Left ventricle myocardium superior (tissue), 1 donor: ENCODE measurements at regions not wholly inside any gene's neighbourhood (a gene's known extent, or its start where the extent isn't known, plus 50 kb on each side); places are given as distances from the start of the nearest gene placed in this dataset.
A peak's percentile ranks its signal among the peaks of the same experiment; 100 is the strongest.

Experiments used
- ATAC-seq: fragments of 200-7000 bp; cut with Tn5 transposase; one replicate; pipeline ENCODE4 v1.9.1; 2020; ENCODE audit warnings: mild to moderate bottlenecking, moderate library complexity
- DNase-seq: peaks from one replicate; pipeline ENCODE4 v3.0.0-alpha.2; 2020
- intact Hi-C: fragments of 100-400 bp; cut with micrococcal nuclease; formaldehyde crosslinking; loops from one replicate; pipeline ENCODE4 v1.11.0; 2022
- donor health status: DM: no; HTN: yes; CAD: no; lungs with severe emphysema.

DNA sequence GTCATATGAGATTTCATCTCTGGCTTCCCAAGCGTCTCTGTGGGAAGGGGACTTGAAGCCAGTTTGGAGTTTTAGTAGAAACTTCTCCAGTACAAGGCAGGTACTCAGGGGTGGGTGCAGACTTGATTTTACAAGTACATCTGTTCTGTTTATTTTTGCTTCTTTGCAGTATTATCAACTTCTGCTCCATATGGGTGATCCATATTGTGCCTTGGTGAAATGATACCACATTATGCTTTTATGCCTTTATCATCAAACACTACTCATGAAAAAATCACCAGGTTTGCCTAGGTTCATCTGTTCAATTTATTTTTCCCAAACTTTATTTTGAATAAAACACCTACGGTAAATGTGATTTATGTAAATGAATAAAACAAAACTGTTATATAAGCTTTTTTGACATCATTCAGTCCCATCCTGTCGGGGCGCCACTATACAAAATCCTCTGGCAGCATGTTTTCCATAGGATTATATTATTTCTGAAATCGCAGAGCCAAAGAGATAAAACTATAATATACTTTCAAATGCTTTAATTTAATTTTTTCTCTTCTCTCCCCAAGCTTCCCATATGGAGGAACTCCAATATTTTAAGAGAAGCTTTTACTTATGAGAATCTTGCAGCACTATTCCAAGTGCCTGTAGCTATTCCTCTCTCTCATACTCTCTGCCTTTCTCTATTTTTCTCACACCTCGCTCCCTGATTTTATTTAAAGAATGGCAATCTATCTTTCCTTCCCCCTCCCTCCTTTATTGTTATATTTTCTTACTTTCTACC lies 490.9 kb downstream of the RNF144A start:
- ATAC-seq (no peak), DNase-seq (no peak)
- intact Hi-C loops, result no loop called here

DNA sequence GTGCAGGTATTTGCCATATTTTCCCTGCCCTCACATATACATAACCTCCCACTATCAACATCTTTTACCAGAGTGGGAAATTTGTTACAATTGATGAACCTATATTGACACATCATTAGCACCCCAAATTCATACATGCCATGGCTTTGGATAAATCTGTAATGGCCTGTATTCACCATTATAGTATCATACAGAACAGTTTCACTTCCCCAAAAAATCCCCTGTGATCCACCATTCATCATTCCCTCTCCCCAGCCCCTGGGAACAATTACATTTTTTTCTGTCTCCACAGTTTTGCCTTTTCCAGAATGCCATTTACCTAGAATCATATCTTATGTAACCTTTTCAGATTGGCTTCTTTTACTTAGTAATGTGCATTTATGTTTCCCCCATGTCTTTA lies 494.5 kb downstream of the RNF144A start:
- no peak for ATAC-seq
- DNase-seq, result no peak
- intact Hi-C loops, result no loop called here

DNA sequence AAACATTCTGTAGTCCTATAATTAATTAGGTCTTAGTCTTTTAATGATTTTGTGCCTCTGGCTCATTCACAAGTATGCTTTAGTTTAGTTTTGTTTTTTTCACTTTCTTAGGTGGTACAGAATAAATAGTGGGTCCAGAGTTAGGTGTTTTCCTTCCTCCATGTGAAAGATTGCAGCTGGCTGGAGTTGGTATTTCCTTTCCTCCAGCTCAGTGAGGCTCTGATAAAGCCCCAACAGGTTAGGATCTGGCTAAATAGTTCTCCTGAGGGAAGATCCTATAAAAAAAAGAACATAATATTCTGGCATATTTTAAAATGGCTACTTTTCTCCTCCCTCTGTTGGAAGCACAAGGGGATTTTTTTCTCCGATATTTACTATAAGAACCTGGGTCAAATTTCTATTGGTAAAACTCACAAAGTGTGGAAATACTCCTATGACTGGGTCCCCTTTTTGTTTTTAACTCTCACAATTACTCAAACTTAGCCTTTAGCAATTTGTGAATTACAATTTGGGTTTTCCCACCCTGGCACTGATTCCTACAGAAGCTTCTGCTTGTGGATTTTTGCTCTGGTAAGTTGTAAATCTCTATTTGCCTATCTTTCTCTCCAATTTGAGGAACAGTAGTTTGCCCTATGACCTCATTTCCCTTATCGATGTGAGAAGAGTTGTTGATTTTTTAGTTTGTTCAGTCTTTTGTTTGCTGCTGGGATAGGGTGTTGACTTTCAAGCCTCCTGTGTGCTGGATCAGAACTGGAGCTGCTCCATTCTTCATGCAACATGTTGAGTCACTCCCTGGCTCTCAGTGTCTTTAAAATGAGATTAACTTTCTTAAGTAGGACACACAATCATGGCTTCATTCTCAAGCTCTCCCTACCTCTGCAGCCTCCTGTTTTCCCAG lies 500.9 kb downstream of the RNF144A start:
- intact Hi-C loops, result no loop called here
- no peak for DNase-seq

DNA sequence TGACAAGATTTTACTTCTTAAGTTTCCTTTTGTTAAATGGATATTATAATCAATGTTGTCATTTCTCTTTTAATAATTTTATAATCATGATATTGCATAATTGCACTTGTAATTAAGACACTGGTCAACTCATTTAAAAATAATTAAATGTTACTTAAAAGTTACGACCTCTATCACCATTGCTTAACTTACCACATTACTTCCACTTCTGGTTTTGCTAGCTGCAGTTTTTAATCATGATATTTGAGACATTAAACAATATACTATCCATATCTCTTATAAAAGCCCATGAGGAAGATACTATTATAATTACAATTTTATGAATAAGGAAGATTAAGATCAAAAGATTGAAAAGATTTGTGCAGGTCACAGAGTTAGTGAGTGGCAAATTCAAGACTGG lies 502.0 kb downstream of the RNF144A start:
- intact Hi-C loops, result no loop called here
- DNase-seq (no peak), ATAC-seq (no peak)

More for the DNA sequence above, 500.9 kb downstream of the RNF144A start:
- peak; percentile 85 for ATAC-seq

DNA sequence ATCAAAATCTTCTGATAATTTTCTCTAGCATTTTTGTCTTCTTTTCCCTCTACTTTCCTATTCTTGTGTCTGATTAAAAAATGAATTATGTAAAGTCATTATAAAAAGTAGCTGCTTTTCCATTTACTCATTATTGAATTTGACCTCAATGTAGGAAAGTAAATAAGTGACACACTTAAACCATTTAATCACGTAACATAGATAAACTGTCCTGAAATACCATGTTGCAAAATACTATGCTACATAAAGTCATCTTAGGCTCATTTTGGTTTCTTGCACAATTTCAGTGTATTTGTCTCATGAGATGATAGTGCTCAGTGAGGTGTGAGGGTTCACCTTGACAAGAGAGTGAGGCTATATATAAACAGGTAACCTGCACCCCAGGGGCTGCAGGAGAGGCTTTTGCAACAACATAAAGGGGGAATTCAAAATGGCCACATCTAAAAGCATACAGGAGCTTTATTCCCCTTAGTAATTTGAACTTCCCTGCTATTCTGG lies 502.7 kb downstream of the RNF144A start:
- intact Hi-C loops, result no loop called here
- ATAC-seq (no peak), DNase-seq (no peak)

DNA sequence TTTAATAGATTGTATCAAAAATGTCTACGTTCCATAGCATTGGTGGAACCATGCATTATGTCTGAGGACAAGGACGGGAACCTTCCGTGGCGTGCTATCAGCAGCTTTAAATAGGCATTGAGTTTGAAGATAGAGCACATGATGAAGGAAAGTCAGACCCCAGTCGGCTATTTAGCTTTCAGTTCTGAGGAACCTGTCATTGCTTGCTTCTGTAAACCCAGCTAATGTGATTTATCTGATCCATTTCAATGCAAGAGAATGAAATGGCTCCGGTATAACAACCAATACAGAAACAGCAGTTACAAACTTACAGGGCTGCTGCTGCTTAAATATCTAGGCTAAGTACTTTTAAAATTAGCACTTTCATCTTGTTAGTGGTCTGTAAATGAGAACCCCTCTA lies 503.3 kb downstream of the RNF144A start:
- ATAC-seq (no peak), DNase-seq (no peak)
- intact Hi-C loops, result no loop called here

DNA sequence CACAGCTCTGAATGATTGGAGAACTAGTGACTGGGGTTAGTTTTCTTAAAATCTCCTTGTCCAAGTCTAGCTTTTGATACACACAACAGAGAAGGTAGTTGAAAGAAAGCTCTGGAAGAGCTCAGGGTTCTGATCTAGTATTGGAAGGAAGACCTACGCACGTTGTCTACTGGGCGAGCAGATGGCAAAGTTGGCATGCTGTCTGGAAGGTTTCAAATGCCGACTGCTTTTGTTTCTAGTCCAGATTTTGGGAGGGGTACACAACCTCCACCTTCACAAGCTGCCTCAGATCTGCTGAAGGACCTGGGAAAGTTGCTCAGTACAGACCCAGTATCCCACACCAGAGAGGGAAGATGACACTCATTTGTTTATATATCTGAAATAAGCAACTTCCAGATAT lies 507.3 kb downstream of the RNF144A start:
- intact Hi-C loops, result no loop called here
- no peak for ATAC-seq
- DNase-seq, result no peak

DNA sequence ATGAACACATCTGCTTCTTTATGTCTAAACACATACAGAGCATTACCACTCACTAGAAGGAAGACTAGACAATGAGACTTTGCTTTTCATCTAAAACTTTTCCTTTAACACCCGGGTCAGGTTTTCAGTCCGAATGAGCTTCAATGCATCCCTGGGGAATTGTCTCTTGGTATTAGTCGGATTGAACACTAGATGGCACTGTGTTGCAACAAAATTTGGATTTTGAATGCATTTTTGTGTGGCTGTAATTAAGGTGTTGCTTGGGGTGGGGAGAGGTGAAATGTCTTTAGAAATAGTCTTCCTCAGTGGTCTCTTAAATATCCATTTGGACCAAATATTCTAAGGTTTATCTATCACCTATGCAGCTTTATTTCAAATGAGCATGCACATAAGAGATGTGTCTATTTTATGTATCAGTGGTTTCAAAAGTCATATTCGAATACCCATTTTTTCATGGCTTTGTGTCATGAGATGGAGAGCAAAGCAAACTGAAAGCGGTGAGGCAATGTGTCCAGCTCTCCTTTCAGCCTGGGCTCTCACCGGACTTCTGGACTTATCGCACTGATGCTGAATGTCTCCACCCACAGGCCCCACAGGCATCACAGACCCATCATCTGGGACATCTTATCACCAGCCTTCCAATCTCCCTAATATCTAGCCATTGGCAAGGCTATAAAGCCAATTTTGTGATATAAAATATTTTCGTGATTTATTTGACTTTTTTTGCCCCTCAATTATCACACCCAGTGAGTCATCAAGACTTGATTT lies 510.3 kb downstream of the RNF144A start:
- intact Hi-C loops, result loop anchor here (2.0 kb wide), 1 partner anchor 1259 kb away; no protein-coding TSS in a partner anchor
- peak; percentile 54 for ATAC-seq
- DNase-seq, result no peak

DNA sequence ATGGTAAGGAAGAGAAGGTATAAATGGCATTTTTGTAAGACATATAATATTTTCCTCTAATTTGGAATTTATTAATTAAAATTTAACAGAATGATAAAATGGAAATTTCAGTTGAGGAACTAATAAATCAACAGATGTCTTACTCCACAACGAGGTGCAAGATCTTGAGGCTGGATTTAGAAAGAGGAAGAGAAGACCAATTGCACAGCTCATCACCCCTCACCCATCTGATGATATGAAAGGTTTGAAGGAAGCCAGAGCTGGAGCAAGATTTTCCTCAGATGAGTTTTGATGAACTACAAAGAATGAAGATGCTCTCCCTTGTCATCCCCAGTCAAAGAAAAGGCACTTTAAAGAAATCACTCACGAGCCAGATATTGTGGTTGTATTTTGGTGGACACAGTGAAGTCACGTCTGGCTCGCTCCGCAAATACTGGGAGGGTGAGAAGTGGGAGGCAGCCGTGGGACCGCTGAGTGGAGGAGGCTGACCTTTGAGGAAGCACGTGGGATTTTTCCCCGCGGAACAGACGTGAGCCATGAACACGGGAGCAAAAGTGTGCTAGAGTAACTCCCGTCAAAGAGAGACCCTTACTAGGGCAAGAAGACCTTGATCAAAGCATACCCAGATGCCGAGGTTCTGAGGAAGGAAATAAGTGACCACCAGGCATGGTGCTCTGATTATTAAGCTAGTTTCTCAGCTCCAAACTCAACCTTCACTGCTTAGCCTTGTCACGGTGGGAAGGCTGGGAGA lies 511.4 kb downstream of the RNF144A start:
- no peak for DNase-seq
- intact Hi-C loops, result no loop called here
- ATAC-seq, result no peak

DNA sequence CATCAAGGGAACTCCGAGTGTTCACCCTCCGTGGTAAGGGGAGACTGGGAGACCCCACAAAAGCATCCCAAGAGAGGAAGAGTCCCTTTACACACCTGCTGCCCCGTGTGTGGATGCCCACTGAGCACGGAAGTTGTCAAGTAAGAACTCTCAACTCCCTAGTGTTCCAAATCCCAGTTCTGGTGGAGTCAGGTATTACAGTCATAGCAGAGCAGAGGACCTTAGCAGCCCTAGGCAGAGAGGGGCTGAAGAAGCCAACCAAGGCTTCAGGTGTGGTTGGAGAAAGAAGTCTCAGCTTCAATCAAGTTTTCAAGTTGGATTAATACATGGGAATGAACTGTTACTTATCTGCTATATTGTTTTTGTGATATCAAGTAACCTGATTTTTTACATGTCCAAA lies 512.5 kb downstream of the RNF144A start:
- intact Hi-C loops, result no loop called here
- DNase-seq, result no peak
- no peak for ATAC-seq

DNA sequence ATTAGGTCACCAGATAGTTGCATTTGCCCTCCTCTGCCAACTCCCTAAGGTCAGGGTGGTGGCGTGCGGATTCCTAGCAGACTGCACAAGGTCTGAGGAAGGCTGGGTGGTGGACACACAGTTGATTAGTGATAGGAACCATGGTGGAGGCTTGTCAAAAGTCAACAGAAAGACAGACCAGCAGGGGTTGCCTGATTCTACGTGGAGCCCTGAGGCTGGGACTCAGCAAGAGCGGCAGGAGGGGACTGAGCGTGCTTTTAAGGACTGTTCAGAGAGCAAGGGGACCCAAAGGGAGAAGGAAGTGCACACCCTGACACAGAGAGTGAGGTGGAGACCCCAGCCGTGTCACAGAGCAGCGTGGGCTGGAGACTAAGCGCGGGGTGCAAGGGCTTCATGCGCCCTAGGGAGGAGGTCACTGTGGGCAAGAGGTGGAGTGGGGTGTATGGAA lies 513.2 kb downstream of the RNF144A start:
- ATAC-seq (no peak), DNase-seq (no peak)
- intact Hi-C loops, result no loop called here

DNA sequence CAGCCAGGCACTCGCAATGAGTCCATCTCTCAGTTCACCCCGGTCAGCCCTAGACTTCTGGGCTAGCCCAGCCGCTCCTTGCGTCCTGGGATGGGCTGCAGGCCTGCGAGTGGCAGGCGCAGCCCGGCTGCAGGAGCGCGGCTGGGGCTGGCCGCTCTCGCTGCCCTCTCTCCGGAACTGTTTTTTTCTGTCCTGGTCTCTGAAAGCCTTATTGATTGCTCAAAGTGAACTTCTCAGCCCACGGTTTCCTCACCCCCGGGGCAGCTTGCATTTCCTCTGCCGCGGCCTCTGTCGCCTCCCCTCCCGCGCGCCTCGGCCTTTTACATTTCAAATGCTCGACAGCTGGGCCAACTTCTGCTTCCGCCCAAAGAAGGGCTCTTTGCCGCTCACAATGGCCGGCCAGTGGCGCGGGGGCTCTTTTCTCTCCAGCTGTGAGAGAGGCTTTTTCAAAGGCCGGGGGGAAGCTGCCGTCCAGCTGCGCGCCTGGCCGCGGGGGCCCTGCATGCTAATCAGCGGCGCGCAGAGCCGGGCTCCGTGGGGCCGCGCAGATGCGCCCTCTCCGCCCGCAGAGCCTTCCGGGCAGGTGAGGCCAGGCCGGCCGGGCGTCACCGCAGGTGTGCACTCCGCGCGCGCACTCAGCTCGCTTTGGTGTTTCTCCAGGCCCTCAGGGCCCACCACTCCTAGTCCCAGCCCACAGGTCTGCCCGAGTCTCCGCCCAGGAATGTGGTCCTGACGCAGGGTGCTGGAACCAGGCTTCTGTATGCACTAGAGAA lies 513.8 kb downstream of the RNF144A start:
- DNase-seq, result peak; percentile 68
- intact Hi-C loops, result no loop called here
- peak; percentile 65 for ATAC-seq

DNA sequence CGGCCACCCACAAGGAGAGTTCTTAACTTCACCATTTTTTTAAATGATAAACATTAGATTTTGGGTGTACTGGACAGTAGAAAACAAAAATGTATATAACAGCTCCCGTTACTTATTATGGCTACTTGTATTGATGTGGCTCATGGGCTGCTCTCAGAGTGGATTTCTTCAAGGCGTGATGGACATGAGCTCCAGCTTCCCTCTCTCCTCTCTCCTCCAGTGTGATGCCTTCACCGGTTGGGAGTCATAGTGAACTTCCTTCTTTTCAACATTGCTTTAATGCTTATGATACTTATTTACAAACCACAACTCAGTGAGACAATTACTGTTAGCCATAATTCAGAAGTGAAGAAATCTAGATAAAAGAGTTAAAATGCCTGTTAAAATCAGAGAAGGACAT lies 515.2 kb downstream of the RNF144A start:
- intact Hi-C loops, result no loop called here
- no peak for ATAC-seq

DNA sequence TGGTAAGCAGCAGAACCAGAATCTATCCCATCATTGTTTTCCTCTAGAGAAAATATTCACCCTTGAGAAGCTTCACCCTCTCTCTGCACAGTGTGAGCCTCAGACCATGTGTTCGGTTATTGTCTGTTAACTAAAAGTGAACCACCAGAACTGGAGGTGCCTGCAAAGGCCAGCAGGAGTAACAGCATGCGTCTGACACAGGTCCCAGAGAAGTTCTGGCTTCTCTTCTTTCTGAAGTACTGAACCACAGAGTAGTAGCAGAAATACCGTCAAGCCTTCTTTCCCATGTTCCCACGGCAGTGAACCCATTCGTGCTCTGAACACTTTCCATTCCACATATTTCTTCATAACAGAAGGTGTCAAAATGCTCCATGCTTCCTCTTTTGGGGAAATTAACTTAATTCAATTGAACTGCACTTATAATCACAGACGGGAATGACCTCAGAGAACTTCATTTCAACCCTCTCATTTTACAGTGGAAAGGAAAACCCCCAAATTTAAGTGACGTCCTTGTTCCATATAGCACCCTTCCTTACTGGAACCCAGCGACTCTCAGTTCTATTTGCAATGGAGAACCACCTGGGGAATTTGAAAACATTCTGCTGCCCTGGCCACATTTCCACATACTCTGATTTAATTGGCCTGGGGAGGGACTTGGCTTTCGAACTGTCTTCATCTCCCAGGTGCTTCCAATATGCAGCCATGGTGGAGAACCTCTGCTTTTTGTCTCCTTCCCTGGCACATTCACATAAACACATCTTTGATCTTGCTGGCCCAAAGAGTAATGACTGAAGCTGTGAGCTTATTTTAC lies 519.1 kb downstream of the RNF144A start:
- intact Hi-C loops, result no loop called here
- no peak for DNase-seq
- ATAC-seq, result no peak

More for the DNA sequence above, 515.2 kb downstream of the RNF144A start:
- DNase-seq, result no peak

DNA sequence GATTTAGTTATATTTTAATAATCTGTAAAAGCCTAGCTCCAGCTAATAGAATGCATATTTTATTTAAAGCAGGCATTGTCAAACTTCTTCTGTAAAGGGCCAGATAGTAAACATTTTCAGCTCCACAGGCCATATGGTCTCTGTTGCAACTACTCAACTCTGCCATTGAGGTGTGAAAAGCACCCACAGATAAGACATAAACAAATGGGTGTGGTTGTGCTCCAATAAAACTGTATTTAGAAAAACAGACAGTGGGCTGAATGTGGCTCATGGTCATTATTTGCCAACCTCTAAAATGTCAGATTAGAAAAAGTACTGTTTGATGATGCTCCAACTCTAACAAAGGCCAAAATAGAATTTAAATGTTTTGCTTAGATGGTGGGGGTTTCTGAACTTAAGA lies 519.9 kb downstream of the RNF144A start:
- DNase-seq (no peak), ATAC-seq (no peak)
- intact Hi-C loops, result no loop called here

DNA sequence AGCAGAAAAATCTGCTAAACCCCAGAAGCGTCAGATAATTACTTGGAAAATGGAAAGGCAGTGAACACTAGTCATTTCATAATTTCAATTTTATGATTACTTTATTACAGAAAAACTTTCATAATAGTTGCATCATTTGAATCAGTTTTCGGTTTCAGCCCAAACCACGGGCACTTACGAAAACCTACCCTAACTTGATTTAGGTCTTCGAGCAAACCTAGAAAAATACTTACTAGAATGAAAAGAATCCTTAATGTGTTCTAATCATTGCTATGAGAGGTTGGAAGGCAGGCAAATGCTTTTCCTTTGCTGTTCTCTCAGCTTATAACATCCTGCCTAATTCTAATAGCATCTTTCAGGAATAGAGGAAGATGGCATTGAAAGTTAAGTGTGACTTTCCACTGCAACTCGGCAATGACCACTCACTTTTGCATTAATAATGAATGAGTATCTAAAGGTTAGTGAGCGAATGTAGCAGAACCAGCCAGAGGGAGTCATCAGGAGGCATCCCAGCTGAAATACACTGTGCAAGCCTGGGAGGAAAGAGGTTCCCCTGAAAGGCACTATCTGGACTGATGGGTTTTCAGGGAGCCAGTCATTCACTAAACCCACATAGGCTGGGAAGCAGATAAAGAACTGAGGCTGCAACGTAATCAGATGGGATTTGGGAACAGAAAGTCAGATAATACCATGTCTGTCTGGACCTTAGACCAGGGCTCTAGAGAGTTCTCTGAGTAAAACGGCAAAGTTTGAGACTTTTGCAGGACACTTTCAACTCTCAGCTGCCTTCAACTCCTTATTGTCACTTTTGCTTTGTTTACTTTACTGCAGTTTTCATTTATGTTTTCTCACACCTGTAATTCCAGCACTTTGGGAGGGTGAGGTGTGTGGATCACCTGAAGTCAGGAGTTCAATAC lies 520.8 kb downstream of the RNF144A start:
- intact Hi-C loops, result no loop called here
- ATAC-seq (no peak), DNase-seq (no peak)
